A673 (cell line): ENCODE measurements at regions not wholly inside any gene's neighbourhood (a gene's known extent, or its start where the extent isn't known, plus 50 kb on each side); places are given as distances from the start of the nearest gene placed in this dataset.

Source experiments
- CTCF ChIP-seq: fragments of 300-800, 200-600 bp; sonication (generic); conservative IDR thresholded peaks from 2 replicates; pipeline ENCODE4 v1.5.1; 2017; ENCODE audit warnings: low read depth, mild to moderate bottlenecking, antibody characterized with exemption, low read length, moderate library complexity, mixed read lengths
- EZH2 ChIP-seq: fragments of 200-600 bp; sonication (generic); IDR thresholded peaks from 2 replicates; pipeline ENCODE4 v1.6.1; 2017; ENCODE audit warnings: borderline replicate concordance, low read depth, mild to moderate bottlenecking, mixed read lengths, antibody characterized with exemption, low read length; ENCODE audit not compliant: poor library complexity, severe bottlenecking

- TF ChIP-seq CTCF = no peak
- no peak for TF ChIP-seq EZH2
Observed at GRCh38 chr15:92808598-92809063, 91.5 kb upstream of the CHD2 start.
